Activated T-helper 1 cell treated with Interleukin-2 at 50 U/mL for 16 hours (primary cell): ENCODE measurements at regions not wholly inside any gene's neighbourhood (a gene's known extent, or its start where the extent isn't known, plus 50 kb on each side); places are given as distances from the start of the nearest gene placed in this dataset.

Experiments
- DNase-seq: peaks from one replicate; pipeline ENCODE4 v3.0.0-alpha.2; 2020; ENCODE audit warnings: low read depth

DNA sequence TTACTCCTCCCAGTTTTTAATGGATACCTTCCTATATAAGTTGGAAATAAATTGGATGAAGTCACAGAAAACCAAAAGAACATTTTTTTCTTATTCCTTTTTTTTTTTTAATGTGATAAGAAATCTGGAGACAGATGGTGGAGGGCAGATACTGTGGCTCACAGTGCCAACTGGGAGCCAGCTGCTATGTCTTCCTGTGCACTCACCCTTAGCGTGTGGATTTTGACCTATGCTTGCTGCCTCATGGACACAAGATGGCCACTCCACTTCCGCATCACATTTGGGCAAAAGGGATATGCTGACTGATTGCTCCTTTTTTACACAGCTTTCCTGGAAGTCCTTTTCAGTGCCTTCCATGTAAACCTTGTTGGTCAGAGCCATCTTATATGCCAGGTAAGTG lies 342.6 kb downstream of the MAN2A1 start:
- DNase-seq, result no peak

DNA sequence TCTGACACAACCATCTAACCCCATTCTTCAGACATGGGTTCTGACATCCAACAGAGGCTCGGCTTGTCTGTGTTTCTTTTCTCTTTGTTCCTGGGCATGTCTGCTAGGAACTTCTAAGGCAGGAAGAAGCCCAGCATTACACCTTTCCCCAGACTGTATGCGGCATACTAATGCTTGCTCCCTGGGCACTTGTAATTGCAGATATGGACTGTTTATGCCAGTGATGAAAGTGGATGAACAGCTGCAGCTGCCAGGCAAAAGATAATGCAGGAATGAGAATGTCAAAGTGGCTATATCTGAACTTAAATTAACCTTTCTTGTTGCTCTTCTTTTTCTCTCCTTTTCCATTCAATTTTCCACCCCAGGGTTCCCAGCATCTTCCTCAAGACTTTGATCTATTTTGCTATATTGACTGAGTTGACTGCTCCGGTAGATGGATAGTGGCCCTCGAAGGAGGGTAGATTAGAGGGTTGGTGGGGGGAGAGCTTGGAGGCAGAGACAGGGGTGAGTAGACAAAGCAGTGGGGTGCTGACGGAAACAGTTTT lies 344.4 kb downstream of the MAN2A1 start:
- DNase-seq, result no peak

DNA sequence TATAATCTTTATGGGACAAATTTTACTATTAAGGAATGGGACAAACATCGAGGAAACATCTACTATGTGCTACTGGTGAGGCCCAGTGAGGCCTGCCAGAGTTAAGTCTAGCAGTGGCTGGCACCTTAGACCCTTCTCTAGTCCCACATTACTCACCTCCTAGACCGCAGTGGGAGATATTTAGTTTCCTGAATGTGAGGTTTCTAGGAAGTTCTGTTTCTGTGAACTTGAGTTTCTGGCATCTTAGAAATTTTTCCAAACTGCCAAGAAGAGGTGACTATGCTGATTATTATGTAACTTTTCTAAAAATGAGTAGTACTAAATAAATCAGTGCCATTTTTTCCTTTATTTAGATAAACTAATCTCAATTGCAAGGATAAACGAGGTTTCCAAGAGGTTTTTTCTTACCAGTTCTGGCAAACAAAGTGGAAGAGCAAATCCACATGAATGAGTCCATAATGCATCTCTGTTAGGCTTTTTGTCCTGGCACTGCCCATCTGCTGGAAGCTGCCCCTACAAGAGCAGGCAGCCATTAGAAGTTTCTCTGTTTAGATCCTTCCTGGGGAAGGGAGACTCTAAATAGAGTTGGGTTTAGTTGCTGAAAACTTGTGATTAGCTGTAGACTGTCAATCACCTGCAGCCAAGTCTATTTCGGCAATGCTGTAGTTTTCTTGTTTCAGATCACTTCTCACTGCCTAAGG lies 348.7 kb downstream of the MAN2A1 start:
- DNase-seq, result no peak

DNA sequence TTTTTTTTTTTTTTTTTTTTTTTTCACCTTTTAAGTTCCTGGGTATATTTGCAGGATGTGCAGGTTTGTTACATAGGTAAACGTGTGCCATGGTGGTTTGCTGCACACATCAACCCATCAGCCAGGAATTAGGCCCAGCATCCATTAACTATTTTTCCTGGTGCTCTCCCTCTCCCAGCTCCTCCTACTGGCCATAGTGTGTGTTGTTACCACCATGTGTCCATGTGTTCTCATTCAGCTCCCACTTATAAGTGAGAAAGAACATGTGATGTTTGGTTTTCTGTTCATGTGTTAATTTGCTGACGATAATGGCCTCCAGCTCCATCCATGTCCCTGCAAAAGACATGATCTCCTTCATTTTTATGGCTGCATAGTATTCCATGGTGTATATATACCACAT lies 350.5 kb downstream of the MAN2A1 start:
- no peak for DNase-seq

DNA sequence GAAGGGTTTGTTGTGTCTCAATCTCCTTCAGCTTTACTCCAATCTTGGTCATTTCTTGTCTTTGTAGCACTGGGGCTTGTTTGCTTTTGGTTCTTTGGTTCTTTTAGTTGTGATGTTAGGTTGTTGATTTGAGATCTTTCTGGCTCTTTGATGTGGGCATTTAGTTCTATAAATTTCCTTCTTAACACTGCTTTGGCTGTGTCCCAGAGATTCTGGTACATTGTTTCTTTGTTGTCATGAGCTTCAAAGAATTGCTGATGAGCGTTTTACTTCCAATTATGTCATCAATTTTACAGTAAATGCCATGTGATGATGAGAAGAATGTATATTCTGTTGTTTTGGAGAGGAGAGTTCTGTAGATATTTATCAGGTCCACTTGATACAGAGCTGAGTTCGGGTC lies 353.3 kb downstream of the MAN2A1 start:
- DNase-seq, result no peak

DNA sequence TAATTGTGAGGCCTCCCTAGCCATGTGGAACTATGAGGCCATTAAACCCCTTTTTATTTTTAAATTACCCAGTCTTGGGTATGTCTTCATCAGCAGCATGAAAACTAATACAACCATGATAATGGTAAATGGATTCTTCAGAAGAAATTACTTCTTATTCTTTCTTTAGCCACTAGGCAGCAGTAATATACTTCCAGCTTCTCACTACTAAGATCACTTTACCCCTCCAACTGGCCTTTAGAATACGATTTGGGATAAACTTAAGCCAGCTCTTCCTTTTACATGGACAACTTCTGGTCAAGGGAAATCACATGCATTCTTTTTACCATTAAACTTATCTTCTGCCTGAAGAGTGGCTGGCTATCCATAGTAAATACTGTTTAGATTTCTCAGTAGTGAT lies 355.4 kb downstream of the MAN2A1 start:
- DNase-seq, result no peak

DNA sequence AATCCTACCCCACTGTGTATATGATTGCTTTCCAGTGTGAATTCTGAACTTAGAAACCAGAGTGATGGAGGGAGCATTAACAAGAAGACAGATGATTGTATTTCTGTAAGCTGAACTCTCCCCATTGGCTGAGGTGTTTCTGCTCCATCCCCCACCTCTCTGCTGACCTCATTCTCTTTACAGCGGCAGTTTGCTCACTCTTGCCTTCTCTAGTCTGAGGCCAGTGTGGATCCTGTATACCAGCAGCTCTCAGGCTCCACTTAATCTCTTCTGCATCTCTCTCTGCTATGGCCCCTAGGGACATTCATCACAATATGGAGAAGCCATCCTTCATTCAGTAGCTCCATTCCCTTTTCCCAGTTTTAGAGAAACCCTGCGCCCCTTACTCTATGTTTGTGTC lies 358.8 kb downstream of the MAN2A1 start:
- no peak for DNase-seq

DNA sequence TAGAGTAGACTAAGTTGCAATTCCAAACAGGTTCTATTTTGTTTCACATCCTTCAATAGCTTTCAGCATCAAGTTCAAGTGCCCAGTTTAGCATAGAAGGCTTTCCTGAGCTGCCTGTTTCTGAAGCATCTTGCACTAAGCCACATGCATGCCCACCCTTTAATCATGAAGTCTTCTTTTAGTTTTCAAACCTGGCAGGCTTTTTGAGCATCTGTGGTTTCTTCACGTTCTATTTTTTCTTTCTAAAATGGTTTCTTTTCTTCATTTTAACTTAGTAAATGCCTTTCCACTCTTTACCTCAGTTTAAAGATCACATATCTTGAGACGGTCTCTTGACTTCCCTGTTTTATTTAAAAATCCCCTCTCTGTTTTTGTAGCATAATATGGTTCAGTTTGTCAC lies 360.1 kb downstream of the MAN2A1 start:
- no peak for DNase-seq

DNA sequence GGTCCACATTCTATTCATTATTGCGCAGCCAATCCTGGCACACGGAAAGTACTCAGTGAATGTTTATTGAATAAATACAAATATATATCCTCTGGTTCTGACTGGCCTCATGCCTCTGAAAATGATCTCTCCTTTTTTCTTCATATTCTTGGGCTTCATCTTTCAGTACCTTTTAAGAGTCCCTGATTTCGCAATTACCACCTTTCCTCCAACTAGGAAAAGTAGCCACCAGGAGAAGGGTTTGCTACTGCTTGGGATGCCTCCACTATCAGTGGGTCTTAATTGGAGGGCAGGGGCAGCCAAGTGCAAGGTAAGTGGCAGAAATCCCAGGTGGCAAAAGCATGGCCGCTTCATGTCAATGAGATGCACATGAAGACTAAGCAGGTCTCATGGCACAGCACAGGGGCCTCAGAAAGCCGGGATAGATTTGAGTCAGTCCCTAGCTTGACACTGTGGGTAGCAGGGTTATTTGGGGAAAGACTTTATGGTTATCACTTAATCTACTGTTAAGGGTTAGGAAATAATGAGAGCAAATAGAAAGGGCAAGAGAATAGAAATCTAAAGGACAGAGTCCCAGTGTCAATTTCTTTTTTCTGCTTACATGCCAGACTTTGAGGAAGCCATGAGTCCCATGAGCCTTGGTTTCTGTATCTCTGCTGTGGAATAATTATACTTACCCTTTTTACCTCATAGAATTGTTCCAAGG lies 361.1 kb downstream of the MAN2A1 start:
- DNase-seq, result no peak

DNA sequence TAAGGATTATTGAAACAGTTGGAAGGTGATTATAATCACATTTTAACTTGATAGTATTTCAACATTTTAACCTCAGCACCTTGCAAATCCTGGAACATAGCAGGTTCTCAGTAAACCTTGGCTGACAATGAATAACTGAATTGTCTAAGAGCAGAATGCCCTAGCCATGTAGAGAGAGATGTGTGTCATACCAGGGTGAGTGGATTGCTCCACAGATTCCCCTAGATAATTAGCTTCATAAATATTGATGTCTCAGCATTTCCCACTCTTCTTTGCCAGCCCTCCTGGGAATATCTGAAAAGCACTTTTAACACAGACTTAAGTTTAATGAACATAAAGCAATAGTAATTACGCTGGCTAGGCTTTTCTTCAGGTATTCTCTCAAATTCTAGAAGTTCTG lies 363.5 kb downstream of the MAN2A1 start:
- DNase-seq, result no peak

DNA sequence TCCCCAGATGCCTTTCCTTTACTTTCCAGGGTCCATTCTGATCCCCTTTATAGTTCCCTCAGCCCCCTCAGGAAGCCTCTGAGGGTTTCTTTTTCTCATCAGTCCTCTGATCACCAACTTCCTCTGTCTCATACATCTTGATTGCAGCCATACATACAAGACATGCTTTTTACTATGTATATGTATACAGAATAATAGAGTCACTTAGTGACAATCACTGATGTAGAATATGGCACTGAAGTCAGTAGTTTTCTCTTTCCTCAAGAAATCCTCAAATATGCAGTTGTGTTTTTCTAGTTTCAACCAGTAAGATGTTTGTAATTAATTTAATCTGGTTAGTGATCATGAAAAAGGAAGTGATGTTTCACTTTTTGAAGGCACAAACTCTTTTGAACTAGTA lies 364.1 kb downstream of the MAN2A1 start:
- DNase-seq, result no peak

DNA sequence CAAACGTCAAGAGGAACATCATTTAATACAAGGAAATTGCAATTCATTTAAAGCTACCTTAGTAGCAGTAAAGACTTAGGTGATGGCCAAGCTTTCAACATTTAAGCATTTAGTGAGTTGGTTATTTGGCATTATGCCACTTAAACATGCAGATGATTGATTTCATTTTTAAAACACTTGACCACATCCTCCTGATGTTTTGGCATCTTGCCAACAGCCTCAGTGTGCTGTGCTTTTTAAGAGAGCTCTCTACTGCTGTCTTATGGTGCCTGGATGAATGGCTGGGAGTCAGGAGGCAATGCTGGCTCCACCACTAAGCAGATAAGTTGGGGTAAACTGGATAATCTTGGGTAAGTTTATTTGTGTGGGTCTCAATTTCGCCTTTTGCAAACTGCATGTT lies 364.5 kb downstream of the MAN2A1 start:
- DNase-seq, result peak; percentile 44

DNA sequence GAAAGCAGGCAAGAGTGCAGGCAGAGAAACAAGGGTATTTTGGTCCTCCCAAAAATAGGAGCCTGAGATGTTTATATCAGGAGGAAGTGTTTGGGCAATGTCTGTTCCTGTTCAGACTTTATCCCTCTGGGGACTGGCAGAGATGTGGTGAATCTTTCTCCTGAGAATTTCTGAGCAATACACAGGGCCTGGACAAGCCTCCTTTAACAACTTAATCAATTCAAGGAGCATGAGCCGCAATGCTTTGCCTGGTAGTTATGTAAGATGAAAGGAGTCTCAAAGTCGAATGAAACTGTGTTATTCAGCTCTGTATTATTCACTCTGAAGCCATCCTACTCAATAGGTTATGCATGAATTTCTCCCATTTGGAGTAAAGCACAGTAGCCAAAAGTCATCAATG lies 365.6 kb downstream of the MAN2A1 start:
- DNase-seq, result no peak

DNA sequence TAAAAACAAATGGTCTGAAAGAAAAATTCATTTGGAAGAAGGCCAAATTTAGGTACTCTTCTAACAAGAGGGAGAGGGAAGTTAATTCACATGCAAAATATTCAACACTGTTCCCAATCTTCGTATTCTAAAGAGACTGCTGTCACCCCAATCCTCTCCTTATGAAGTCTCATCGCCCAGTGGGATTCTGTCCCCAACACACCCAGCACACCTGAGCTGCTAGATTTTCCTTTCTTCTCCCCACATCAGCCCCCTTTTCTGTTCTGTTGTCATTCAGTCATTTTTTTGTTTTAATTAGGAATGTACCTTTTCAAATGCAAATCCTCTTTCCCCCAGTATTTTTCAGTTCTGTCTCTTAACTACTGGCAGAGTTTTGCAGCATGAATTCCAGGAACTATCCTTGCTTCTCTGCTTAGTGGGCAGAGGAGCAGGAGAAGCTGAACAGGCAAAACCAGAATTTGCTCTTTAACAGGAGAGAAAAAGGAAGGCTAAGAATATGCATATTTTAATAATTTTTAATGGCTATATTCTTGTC lies 366.9 kb downstream of the MAN2A1 start:
- no peak for DNase-seq

DNA sequence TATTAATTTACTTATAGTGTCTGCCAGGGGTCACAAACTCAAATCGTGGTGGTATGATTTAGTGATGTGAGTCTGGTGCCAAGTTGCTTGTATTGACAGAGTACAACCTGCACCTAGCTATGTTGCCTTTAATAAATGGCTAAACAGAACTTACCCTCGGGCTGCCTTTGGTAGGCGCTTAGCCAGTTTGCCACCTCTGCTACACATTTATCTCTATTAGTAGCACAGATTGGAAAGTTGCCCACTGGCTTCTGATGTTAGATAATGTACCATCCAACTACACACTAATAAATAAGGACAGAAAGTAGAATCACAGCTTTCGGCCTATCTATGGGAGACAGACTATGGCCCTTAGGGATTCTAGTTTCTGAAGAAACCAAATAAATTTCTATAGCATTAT lies 368.4 kb downstream of the MAN2A1 start:
- no peak for DNase-seq

DNA sequence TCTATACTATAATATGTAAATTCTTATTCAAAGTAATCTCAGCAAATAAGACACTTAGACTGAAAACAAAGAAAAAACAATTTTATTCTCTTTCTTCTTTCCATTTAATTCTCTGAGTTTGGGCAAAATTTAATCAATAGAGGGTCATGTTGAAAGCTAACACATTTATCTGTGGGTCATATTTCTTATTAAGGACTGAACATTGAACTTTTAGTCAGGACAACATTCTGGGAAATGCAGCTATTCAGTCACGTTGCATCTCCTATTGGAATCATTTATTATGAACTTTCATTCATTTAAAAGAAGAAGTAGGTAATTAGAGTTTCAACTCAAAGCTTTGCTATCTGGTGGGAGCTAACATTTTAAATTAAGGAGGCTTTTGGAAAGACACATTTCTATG lies 372.5 kb downstream of the MAN2A1 start:
- DNase-seq, result no peak

DNA sequence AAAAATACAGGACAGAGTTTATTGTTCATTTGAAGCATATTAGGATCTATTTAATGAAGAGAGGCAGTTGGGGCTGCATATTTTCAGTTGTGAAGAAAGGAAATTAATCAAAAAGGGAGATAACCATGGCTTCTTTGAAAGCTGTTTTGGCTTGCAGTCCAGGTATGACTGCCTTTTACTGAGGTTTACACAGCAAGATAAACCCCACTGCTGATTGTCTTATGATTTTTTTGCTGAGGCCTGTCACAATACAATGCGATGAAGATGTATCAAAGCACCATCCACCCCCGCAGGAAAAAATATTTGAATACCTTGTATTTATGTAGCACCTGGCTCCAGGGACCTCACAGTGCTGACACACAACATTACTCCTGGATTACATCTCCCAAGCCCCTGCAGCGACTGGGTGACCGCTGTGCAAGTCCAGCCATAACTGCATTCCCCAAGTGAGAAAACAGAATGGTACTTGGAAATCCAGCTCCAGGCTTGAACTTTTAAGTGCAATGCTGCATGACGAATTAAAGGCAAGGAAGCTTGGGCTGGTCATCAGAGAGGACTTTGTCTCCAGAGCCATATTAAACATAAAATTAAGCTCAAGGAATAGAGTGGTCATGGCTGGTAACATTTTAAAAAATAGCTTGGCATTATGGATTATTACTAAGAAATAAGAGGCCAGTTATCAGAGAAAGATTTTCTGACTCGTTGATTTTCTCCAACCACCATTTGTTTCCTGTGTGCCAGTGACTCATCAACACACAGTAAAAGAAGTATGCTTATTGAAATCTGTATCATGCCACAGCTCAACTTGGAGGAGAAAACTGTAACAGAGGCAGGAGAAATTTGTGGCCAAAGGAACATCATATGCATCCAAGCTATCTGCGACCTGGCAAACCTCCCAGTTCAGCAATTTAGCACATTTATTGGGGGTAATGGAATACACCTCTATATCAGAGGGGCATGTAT lies 374.2 kb downstream of the MAN2A1 start:
- no peak for DNase-seq

DNA sequence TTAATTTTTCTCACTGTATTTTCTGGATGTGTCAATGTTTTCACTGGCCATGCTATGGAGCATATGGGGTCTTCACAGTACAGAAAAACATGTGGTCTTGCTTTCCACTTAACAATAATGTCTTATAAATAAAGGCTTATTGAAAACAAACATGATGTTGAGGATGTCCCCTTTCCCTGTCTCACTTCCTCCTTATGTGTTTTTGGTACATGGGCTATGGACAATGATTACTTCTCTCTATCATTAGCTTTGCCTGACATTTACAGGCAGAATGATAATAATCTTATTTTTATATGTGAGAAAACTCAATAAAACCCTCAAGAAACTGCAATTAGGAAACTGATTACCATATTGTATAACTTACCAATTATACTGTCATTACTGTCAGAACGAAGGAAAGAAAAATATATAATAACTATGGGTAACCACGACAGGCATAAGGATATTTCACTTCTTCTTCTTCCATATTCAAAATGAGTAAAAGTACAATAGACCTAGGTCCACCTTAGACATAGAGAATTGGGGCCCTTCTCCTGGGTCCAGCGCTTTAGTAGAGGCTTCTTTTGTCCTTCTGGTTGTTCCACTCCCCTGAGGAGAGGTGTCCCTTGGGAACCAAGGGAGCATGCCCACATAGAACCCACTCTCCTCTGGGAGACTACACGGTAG lies 375.0 kb downstream of the MAN2A1 start:
- DNase-seq, result no peak

DNA sequence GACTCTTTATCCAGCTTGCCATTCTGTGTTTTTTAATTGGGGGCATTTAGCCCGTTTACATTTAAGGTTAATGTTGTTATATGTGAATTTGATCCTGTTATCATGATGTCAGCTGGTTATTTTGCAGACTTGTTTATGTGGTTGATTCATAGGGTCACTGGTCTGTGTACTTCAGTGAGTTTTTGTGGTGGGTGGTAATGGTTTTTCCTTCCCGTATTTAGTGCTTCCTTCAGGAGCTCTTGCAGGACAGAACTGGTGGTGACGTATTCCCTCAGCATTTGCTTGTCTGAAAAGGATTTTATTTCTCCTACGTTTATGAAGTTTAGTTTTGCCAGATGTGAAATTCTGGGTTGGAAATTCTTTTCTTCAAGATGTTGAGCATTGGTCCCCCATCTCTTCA lies 381.1 kb downstream of the MAN2A1 start:
- no peak for DNase-seq

DNA sequence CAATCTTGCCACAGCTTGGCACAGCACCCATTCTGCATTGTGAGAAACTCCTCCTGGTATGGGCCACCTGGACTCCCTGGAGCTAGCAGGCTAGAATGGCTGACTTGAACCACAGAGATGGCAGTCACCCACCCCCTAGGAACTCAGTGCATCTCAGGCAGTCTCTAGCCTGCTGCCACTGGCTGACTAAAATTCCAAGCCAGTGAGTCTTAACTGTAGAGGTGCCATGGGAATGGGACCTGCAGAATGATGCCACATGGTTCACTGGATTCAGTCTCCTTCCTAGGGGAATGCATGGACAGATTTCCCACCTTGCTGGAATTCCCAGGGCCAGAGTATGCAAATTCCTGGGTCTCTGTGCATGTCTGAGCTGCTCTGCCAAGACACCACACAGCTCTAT lies 382.9 kb downstream of the MAN2A1 start:
- no peak for DNase-seq

DNA sequence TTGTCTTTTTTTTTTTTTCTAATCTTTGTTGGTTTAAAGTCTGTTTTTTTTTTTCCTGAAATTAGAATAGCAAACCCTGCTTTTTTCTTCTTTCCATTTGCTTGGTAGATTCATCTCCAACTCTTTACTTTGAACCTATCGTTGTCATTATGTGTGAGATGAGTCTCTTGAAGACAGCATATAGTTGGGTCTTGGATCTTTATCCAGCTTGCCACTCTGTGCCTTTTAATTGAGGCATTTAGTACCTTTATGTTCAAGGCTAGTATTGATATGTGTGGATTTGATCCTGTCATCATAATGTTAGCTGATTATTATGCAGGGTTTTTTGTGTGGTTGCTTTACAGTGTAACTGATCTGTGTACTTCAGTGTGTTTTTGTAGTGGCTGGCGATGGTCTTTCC lies 383.8 kb downstream of the MAN2A1 start:
- DNase-seq, result no peak

DNA sequence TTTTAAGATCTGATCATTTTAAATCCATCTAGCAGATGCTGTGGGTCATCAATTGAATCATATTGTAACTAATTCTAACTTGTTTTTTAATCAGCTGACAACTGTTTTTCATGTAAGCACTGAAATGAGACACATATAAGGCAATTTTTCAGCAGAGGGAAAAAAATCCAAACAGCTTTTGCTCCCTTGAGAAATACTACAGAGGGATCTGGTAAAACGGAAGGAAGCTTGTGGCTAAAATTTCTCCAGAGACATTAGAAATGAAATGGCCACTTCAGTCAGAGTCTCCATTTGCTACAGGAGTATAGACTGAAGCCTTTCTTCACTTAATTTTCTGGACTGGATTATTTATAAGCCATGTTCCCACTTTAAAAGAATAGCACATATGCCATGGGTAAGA lies 385.9 kb downstream of the MAN2A1 start:
- no peak for DNase-seq
